Caco-2 (cell line): ENCODE measurements at regions not wholly inside any gene's neighbourhood (a gene's known extent, or its start where the extent isn't known, plus 50 kb on each side); places are given as distances from the start of the nearest gene placed in this dataset.

Experiments used
- BruUV-seq: library from RNA; stranded (reverse); fragments of 400-500 nt; replicated peaks from 2 replicates; lab custom pipeline; 2021; lab: Mats Ljungman, UMichigan
- CTCF ChIA-PET: fragments of 300-600 bp; sonication (Branson Sonifier 250); formaldehyde crosslinking; loops from one replicate; lab custom pipeline; 2022; ENCODE audit warnings: antibody characterized with exemption; lab: Charles Lee
- POLR2A ChIA-PET: fragments of 300-600 bp; sonication (Branson Sonifier 250); formaldehyde crosslinking; loops from one replicate; lab custom pipeline; 2022; ENCODE audit warnings: antibody characterized with exemption; lab: Charles Lee
- DNase-seq, 2 experiments: peaks; one replicate each; pipeline versions ENCODE4 v3.0.0 to v3.0.0-alpha.2; 2020 to 2022
- H3K27me3 ChIP-seq: replicated peaks from 2 replicates; pipeline ENCODE4 v1.6.0; 2011; ENCODE audit warnings: low read length; ENCODE audit not compliant: control insufficient read depth, insufficient read depth
- H3K36me3 ChIP-seq: 2 replicates; pipeline ENCODE4 v1.5.1; 2011; ENCODE audit warnings: low read length; ENCODE audit not compliant: control insufficient read depth, insufficient read depth
- H3K4me1 ChIP-seq: fragments of 250-450 bp; sonication (Bioruptor Pico); 2 replicates; pipeline ENCODE4 v1.5.1; 2020; ENCODE audit warnings: mild to moderate bottlenecking
- H3K4me3 ChIP-seq: 2 replicates; pipeline ENCODE4 v1.5.1; 2011; ENCODE audit warnings: low read depth, mild to moderate bottlenecking, control low read depth, low read length
- H3K9me3 ChIP-seq: fragments of 250-450 bp; sonication (Bioruptor Pico); 2 replicates; pipeline ENCODE4 v1.5.1; 2020; ENCODE audit warnings: mild to moderate bottlenecking, moderate library complexity
- H3K27ac Mint-ChIP-seq: one replicate; pipeline ENCODE4 v1.8.0; 2022; ENCODE audit warnings: mixed read lengths; ENCODE audit not compliant: unreplicated experiment
- H3K27me3 Mint-ChIP-seq: one replicate; pipeline ENCODE4 v1.8.0; 2022; ENCODE audit warnings: mixed read lengths; ENCODE audit not compliant: insufficient read depth, unreplicated experiment
- H3K36me3 Mint-ChIP-seq: one replicate; pipeline ENCODE4 v1.8.0; 2022; ENCODE audit warnings: mild to moderate bottlenecking, mixed read lengths; ENCODE audit not compliant: insufficient read depth, unreplicated experiment
- H3K4me1 Mint-ChIP-seq: one replicate; pipeline ENCODE4 v1.8.0; 2022; ENCODE audit warnings: low read depth, mixed read lengths; ENCODE audit not compliant: unreplicated experiment
- H3K4me3 Mint-ChIP-seq: one replicate; pipeline ENCODE4 v1.8.0; 2022; ENCODE audit warnings: mild to moderate bottlenecking, moderate library complexity, mixed read lengths; ENCODE audit not compliant: unreplicated experiment
- H3K9me3 Mint-ChIP-seq: one replicate; pipeline ENCODE4 v1.8.0; 2022; ENCODE audit warnings: mixed read lengths; ENCODE audit not compliant: unreplicated experiment
- CTCF ChIP-seq, 2 experiments: fragments of 200-600 bp in 1 of 2; IDR thresholded peaks; 1 replicate in 1 of 2; 2 replicates in 1 of 2; pipeline versions ENCODE4 v1.5.1 to v1.8.0; 2011 to 2022; ENCODE audit warnings: antibody characterized with exemption in 1 of 2, control low read depth in 1 of 2, inconsistent platforms in 1 of 2, low read depth in 1 of 2, low read length in 1 of 2, mild to moderate bottlenecking in 1 of 2, moderate library complexity in 1 of 2; ENCODE audit not compliant: insufficient read depth in 1 of 2, severe bottlenecking in 1 of 2, unreplicated experiment in 1 of 2
- intact Hi-C: fragments of 100-400 bp; cut with micrococcal nuclease; formaldehyde crosslinking; loops from one replicate; pipeline ENCODE4 v1.10.0; 2022; ENCODE audit not compliant: unreplicated experiment

- Mint-ChIP-seq H3K27me3 (peaks cover 14% of the 10 kb centered on the region), H3K4me1 (no peaks in the 10 kb centered on the region), H3K27ac (no peak overlapping the region), H3K9me3 (no peaks in the 10 kb centered on the region), H3K4me3 (no peak overlapping the region), H3K36me3 (no peaks in the 10 kb centered on the region)
- no peaks in the 10 kb centered on the region for H3K27me3 ChIP-seq
- no peaks in the 10 kb centered on the region for H3K4me1 ChIP-seq
- no peak overlapping the region for H3K4me3 ChIP-seq
- no peak for TF ChIP-seq CTCF (IDR thresholded peaks at IDR 0.05; ENCODE audit: insufficient read depth in 1 of 2, low read depth in 1 of 2, low read length in 1 of 2, severe bottlenecking in 1 of 2, unreplicated experiment in 1 of 2)
- ChIA-PET CTCF (no interaction called here), POLR2A (no interaction called here)
- H3K9me3 ChIP-seq: no peaks in the 10 kb centered on the region
- no TSS peak for BruUV-seq
- H3K36me3 ChIP-seq: no peaks in the 10 kb centered on the region
- intact Hi-C loops: no loop called here
- no peak for DNase-seq
These were observed 333.7 kb downstream of the RAD51AP2 start for GRCh38 chr2:17184512-17184911.

DNA sequence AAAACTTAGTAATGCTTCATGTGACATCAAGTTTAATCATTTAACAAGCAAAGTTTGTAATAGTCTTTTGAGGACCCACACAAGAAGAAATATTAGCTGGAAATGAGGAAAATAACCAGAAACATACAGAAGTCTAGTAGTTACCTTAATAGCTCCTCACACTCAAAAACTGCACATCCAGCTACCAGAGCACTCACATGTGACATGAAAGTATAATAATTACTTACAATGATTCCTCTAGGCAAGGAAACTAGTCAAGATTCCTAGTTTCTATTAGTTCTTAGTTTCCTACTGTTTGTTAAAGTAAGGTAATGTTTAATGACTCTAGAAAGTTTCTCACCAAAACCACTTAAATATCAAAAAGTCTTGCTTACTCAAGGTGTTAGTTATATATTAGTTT, 335.8 kb downstream of the RAD51AP2 start:
- H3K27me3 ChIP-seq: no peaks in the 10 kb centered on the region
- Mint-ChIP-seq H3K4me1 (no peaks in the 10 kb centered on the region), H3K9me3 (no peaks in the 10 kb centered on the region), H3K4me3 (no peak overlapping the region), H3K36me3 (no peaks in the 10 kb centered on the region), H3K27ac (no peak overlapping the region), H3K27me3 (no peaks in the 10 kb centered on the region)
- intact Hi-C loops: no loop called here
- no peak for TF ChIP-seq CTCF (IDR thresholded peaks at IDR 0.05; ENCODE audit: insufficient read depth in 1 of 2, low read depth in 1 of 2, low read length in 1 of 2, severe bottlenecking in 1 of 2, unreplicated experiment in 1 of 2)
- POLR2A ChIA-PET: no interaction called here
- BruUV-seq: no TSS peak
- CTCF ChIA-PET: no interaction called here
- no peak for DNase-seq
- no peaks in the 10 kb centered on the region for H3K36me3 ChIP-seq
- H3K4me3 ChIP-seq: no peak overlapping the region
- no peaks in the 10 kb centered on the region for H3K4me1 ChIP-seq
- H3K9me3 ChIP-seq: no peaks in the 10 kb centered on the region

DNA sequence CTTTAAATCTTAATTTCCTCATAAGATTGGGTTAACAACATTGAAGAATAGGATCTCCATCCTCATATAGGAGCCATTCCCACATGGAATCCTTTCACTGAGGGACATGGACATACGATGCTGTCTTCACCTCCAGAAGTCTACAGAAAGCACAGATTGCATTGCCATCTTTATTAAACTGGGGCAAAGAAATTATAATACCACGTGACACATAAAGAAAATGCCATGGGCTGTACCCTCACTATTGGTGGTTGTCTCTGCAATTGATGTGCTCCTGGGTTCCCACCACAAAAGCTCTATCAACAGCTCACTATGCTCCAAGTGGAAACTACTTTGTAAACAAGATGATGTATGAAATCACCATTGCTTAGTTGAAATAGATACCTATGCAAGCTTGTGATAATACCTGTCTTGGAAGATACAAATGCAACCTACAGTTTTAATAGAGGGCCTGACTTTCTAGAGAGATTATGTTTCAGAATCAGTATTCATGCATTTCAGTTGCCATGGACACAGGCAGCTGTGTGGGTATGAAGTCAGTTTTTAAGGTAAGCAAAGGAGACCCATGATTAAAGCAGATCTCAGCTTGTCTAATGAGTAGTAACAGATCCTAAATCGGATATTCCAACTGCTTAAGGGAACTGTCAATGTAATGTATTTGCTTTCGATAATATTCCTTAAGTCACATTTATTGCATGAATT, 337.0 kb downstream of the RAD51AP2 start:
- H3K27me3 Mint-ChIP-seq: no peaks in the 10 kb centered on the region
- H3K4me3 ChIP-seq: no peak overlapping the region
- POLR2A ChIA-PET: no interaction called here
- H3K27me3 ChIP-seq: no peaks in the 10 kb centered on the region
- H3K4me3 Mint-ChIP-seq: no peak overlapping the region
- no peaks in the 10 kb centered on the region for H3K4me1 Mint-ChIP-seq
- no peaks in the 10 kb centered on the region for H3K36me3 ChIP-seq
- CTCF ChIA-PET: no interaction called here
- no peak for TF ChIP-seq CTCF (IDR thresholded peaks at IDR 0.05; ENCODE audit: insufficient read depth in 1 of 2, low read depth in 1 of 2, low read length in 1 of 2, severe bottlenecking in 1 of 2, unreplicated experiment in 1 of 2)
- no peaks in the 10 kb centered on the region for H3K9me3 Mint-ChIP-seq
- no peak overlapping the region for H3K27ac Mint-ChIP-seq
- intact Hi-C loops: no loop called here
- DNase-seq: no peak
- BruUV-seq: no TSS peak
- H3K4me1 ChIP-seq: no peaks in the 10 kb centered on the region
- H3K9me3 ChIP-seq: no peaks in the 10 kb centered on the region
- no peaks in the 10 kb centered on the region for H3K36me3 Mint-ChIP-seq
